ENCODE measurements at regions not wholly inside any gene's neighbourhood (a gene's known extent, or its start where the extent isn't known, plus 50 kb on each side); places are given as distances from the start of the nearest gene placed in this dataset.
"Not testable (repeated sequence)": the region's sequence is repeated elsewhere in the genome, so short reads cannot be mapped to it uniquely, and the experiment has no call there.

DNA sequence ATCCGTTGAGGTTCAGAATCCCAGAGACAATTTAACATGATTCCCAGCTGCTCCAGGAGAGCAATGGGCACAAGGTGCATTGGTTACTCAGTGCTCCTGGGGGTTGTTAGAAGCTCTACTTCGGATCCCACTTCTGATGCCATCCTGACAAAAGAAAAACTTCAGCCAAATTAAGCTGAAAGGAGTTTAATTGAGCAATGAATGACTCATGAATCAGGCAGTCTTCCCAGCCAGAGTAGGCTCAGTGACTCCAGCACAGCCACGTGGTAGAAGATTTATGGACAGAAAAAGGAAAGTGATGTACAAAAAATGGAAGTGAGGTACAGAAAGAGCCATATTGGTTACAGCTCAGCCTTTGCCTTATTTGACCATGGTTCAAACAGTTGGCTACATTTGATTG, 95.7 kb downstream of the PWWP3B start:
- Histone ChIP-seq H3K4me3 (no peak overlapping the region), H3K27ac (no peak overlapping the region), H3K9me3 (no peaks in the 10 kb centered on the region), H3K36me3 (no peaks in the 10 kb centered on the region), H3K27me3 (no peaks in the 10 kb centered on the region), H3K4me1 (no peaks in the 10 kb centered on the region)
- DNase-seq, result no peak
- WGBS, 2 donors, result 44 to 66% methylated on average over 3 of the region's 3 CpGs
- no peak for TF ChIP-seq POLR2AphosphoS5 (IDR thresholded peaks at IDR 0.05)
- TF ChIP-seq POLR2A (IDR thresholded peaks at IDR 0.05), result no peak
- TF ChIP-seq, protein P1, sequence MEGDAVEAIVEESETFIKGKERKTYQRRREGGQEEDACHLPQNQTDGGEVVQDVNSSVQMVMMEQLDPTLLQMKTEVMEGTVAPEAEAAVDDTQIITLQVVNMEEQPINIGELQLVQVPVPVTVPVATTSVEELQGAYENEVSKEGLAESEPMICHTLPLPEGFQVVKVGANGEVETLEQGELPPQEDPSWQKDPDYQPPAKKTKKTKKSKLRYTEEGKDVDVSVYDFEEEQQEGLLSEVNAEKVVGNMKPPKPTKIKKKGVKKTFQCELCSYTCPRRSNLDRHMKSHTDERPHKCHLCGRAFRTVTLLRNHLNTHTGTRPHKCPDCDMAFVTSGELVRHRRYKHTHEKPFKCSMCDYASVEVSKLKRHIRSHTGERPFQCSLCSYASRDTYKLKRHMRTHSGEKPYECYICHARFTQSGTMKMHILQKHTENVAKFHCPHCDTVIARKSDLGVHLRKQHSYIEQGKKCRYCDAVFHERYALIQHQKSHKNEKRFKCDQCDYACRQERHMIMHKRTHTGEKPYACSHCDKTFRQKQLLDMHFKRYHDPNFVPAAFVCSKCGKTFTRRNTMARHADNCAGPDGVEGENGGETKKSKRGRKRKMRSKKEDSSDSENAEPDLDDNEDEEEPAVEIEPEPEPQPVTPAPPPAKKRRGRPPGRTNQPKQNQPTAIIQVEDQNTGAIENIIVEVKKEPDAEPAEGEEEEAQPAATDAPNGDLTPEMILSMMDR (IDR thresholded peaks at IDR 0.05), result no peak
- no peak for TF ChIP-seq EP300 (IDR thresholded peaks at IDR 0.05)
- intact Hi-C loops (cut with DNase I), result no loop called here

DNA sequence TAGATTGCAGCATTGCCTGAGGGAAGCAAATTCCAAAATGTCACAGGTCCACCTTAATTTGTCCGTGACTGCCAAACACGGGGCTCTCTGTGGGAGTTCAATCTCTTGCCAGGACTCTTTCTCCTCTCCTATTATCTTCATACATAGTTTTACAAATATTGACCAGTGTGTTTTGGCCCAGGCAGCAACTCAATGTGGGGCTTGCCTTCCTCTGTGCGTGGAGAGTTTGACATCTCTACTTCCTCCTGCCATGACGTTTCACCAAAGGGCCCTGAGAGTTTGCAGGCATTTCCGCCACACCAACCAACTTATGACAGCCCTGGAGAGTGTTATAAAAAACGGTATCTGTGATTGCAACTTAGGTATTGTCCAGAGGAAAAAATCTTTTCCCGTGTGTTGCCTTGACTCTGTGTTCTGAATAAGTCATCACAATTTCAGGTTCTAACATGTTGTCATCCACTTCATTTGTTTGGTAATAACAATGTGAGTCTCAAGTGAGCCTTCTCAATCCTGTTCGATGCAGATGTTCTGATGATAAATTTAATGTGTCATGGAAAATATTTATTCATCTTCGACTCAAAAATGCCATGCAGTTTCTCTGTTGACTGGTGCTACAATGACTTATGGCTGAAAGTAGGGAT, 106.0 kb downstream of the PWWP3B start:
- WGBS, 2 donors, result no CpG with 5 or more reads among the region's 9 CpGs
- H3K9me3 ChIP-seq; intact Hi-C loops (cut with DNase I); H3K4me3 ChIP-seq; H3K4me1 ChIP-seq; DNase-seq; H3K36me3 ChIP-seq; H3K27ac ChIP-seq; H3K27me3 ChIP-seq: not testable (repeated sequence)

DNA sequence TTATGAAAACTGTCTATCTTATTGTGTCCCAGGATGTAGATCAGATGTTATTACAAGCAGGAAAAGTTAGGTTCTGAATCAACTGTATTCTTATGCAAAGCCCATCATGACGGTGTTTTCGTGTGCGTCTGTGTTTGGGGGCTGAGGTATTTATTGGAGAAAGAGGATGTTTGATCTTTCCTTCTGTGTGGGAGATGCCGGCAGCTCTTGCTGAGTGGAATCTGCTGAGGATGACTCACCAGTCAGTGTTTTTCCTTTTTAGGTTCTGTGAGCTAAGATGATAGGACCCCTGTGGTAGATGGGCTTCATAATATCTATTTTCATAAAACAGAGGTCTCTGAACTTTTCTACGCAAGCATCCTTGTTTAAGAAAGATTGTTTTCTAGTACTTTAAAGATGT, 107.1 kb downstream of the PWWP3B start:
- not testable (repeated sequence) for DNase-seq, H3K9me3 ChIP-seq
- WGBS, 2 donors, result no CpG with 5 or more reads among the region's 5 CpGs

DNA sequence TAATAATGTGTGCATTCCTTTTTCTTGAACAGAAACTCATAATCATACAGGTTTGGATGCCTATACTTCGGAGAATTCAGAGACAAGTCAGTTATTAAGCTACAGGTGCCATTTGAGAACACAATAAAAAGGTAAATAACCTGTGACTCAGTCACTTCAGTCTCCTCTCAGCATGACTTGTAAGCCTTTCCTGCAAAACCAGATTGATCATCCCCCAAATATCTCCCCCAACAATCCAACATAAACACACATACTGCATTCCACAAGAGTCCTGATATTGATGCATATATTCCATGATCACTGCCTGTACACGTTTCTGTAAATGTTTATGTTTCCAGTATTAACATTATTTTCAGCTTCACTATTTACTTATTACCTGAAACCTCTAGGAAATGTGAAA, 110.8 kb downstream of the PWWP3B start:
- no peaks in the 10 kb centered on the region for H3K9me3 ChIP-seq
- no peaks in the 10 kb centered on the region for H3K36me3 ChIP-seq
- whole genome bisulfite sequencing, 2 donors, result 26 to 61% methylated on average over 2 of the region's 2 CpGs
- H3K4me3 ChIP-seq, result no peak overlapping the region
- TF ChIP-seq POLR2AphosphoS5 (IDR thresholded peaks at IDR 0.05) (no peak), POLR2A (IDR thresholded peaks at IDR 0.05) (no peak), EP300 (IDR thresholded peaks at IDR 0.05) (no peak)
- TF ChIP-seq, protein P1 (IDR thresholded peaks at IDR 0.05), result no peak
- H3K27ac ChIP-seq, result no peak overlapping the region
- DNase-seq, result no peak
- H3K27me3 ChIP-seq, result no peaks in the 10 kb centered on the region
- intact Hi-C loops (cut with DNase I), result no loop called here
- H3K4me1 ChIP-seq, result no peaks in the 10 kb centered on the region

More for the DNA sequence above, 107.1 kb downstream of the PWWP3B start:
- H3K4me1 ChIP-seq; H3K36me3 ChIP-seq; H3K27me3 ChIP-seq; H3K4me3 ChIP-seq; intact Hi-C loops (cut with DNase I); H3K27ac ChIP-seq: not testable (repeated sequence)

DNA sequence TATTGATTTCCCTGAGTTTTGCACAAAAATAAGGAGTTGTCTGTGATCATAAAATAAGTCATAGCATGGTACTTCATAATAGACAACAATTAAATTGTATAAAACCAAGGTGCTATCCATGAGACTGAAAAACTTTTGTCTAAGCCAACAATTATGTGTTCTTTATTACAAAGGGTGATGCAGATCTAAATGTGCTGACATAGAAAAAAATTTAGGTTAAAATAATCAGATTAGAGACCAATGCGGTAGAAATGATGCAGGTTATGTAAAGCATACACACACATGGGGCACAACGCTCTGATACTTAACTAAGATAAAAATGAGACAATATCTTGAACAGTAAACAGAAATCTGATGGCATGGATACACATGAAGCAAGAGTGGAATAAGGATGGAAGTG, 113.3 kb downstream of the PWWP3B start:
- Histone ChIP-seq H3K4me1 (no peaks in the 10 kb centered on the region), H3K27ac (no peak overlapping the region), H3K9me3 (no peaks in the 10 kb centered on the region), H3K27me3 (no peaks in the 10 kb centered on the region), H3K36me3 (no peaks in the 10 kb centered on the region), H3K4me3 (no peak overlapping the region)
- WGBS, 2 donors, result 86 to 89% methylated on average over 2 of the region's 2 CpGs
- DNase-seq, result no peak
- TF ChIP-seq, protein P1 (IDR thresholded peaks at IDR 0.05), result no peak
- TF ChIP-seq EP300 (IDR thresholded peaks at IDR 0.05) (no peak), POLR2A (IDR thresholded peaks at IDR 0.05) (no peak), POLR2AphosphoS5 (IDR thresholded peaks at IDR 0.05) (no peak)
- intact Hi-C loops (cut with DNase I), result no loop called here

DNA sequence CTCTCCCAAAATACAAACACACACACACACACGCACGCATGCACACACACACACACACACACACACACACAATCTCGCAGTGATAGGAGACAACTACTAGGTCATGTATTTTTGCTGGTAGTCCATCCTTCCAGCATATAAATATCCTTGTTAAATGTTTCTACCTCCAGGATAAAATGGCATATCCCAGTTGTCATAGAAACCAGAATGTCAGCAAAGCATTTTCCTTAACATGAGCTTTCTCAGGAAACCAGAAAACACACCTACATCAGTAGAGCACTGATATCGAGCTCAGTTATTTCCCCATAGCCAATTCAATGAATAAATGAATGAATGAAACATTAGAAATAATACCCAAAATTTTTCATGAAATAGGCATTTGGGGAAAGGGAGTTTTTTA, 115.7 kb downstream of the PWWP3B start:
- intact Hi-C loops (cut with DNase I), result no loop called here
- H3K4me1 ChIP-seq, result no peaks in the 10 kb centered on the region
- 86% methylated on average over 4 of the region's 4 CpGs for WGBS, 2 donors

More for the DNA sequence above, 115.7 kb downstream of the PWWP3B start:
- Histone ChIP-seq H3K36me3 (no peaks in the 10 kb centered on the region), H3K9me3 (no peaks in the 10 kb centered on the region), H3K27me3 (no peaks in the 10 kb centered on the region), H3K4me3 (no peak overlapping the region), H3K27ac (no peak overlapping the region)
- DNase-seq, result no peak
- no peak for TF ChIP-seq POLR2A (IDR thresholded peaks at IDR 0.05)
- TF ChIP-seq POLR2AphosphoS5 (IDR thresholded peaks at IDR 0.05), result no peak
- no peak for TF ChIP-seq EP300 (IDR thresholded peaks at IDR 0.05)
- TF ChIP-seq, protein P1 (IDR thresholded peaks at IDR 0.05), result no peak

Measured in sigmoid colon (tissue), 6 donors.